Right atrium auricular region (tissue), 2 donors: ENCODE measurements at regions not wholly inside any gene's neighbourhood (a gene's known extent, or its start where the extent isn't known, plus 50 kb on each side); places are given as distances from the start of the nearest gene placed in this dataset.
"Not testable (repeated sequence)": the region's sequence is repeated elsewhere in the genome, so short reads cannot be mapped to it uniquely, and the experiment has no call there.

Experiments used
- DNase-seq: peaks from one replicate; pipeline ENCODE4 v3.0.0-alpha.2; 2019; ENCODE audit warnings: low spot score
- H3K27ac ChIP-seq, 2 donors: fragments of 200-600 bp; sonication (generic); 1 replicate in 1 of 2; 2 replicates in 1 of 2; pipeline ENCODE4 v1.5.1; 2016 to 2019
- H3K27me3 ChIP-seq, 2 donors: fragments of 200-600 bp; sonication (generic); one replicate each; pipeline versions ENCODE4 v1.5.1 to v1.6.0; 2017 to 2019
- H3K36me3 ChIP-seq: fragments of 200-600 bp; sonication (generic); one replicate; pipeline ENCODE4 v1.5.1; 2016
- H3K4me1 ChIP-seq, 2 donors: fragments of 200-600 bp; sonication (generic); one replicate each; pipeline versions ENCODE4 v1.5.1 to v1.6.0; 2017 to 2019
- H3K4me3 ChIP-seq, 2 donors: fragments of 200-600 bp; sonication (generic); 1 replicate in 1 of 2; 2 replicates in 1 of 2; pipeline ENCODE4 v1.5.1; 2017 to 2019; ENCODE audit warnings: mild to moderate bottlenecking in 1 of 2, moderate library complexity in 1 of 2
- H3K9me3 ChIP-seq, 2 donors: fragments of 200-600 bp; sonication (generic); one replicate each; pipeline ENCODE4 v1.5.1; 2019
- CTCF ChIP-seq, 2 donors: fragments of 200-600 bp; sonication (generic); IDR thresholded peaks; one replicate each; pipeline ENCODE4 v1.5.1; 2019; ENCODE audit warnings: antibody characterized with exemption in 2 of 2

GRCh38 chr9:129414993-129415941, 205.6 kb downstream of the C9orf50 start:
- Histone ChIP-seq H3K4me3 (no peak overlapping the region), H3K27me3 (no peaks in the 10 kb centered on the region), H3K27ac (peak overlapping the region; percentile 98 to 99), H3K4me1 (peaks cover 0 to 31% of the 10 kb centered on the region in 2 donors), H3K9me3 (no peaks in the 10 kb centered on the region), H3K36me3 (no peaks in the 10 kb centered on the region)
- no peak for TF ChIP-seq CTCF (IDR thresholded peaks at IDR 0.05)
- DNase-seq = no peak

GRCh38 chr9:129414377-129414992, 206.4 kb downstream of the C9orf50 start:
- H3K9me3 ChIP-seq = no peaks in the 10 kb centered on the region
- peak; percentile 70 for DNase-seq
- no peaks in the 10 kb centered on the region for H3K36me3 ChIP-seq
- H3K27me3 ChIP-seq = no peaks in the 10 kb centered on the region
- no peak for TF ChIP-seq CTCF (IDR thresholded peaks at IDR 0.05)
- peak overlapping the region; percentile 98 to 99 for H3K27ac ChIP-seq
- H3K4me3 ChIP-seq = peak overlapping the region; percentile 38 to 56
- peaks cover 0 to 31% of the 10 kb centered on the region in 2 donors for H3K4me1 ChIP-seq

GRCh38 chr9:129413537-129414376, 207.1 kb downstream of the C9orf50 start:
- Histone ChIP-seq H3K27ac (peak overlapping the region; percentile 98 to 99), H3K4me3 (peak overlapping the region; percentile 45 to 56), H3K9me3 (no peaks in the 10 kb centered on the region), H3K27me3 (no peaks in the 10 kb centered on the region), H3K4me1 (peaks cover 0 to 36% of the 10 kb centered on the region in 2 donors), H3K36me3 (no peaks in the 10 kb centered on the region)
- peak; percentile 98 for DNase-seq
- no peak for TF ChIP-seq CTCF (IDR thresholded peaks at IDR 0.05)

- H3K9me3 ChIP-seq = no peaks in the 10 kb centered on the region
- H3K4me3 ChIP-seq = peak overlapping the region; percentile 45 to 54
- no peaks in the 10 kb centered on the region for H3K36me3 ChIP-seq
- H3K27me3 ChIP-seq = no peaks in the 10 kb centered on the region
- peak; percentile 88 for DNase-seq
- TF ChIP-seq CTCF (IDR thresholded peaks at IDR 0.05) = no peak
- H3K4me1 ChIP-seq = peaks cover 0 to 36% of the 10 kb centered on the region in 2 donors
- H3K27ac ChIP-seq = peak overlapping the region; percentile 98 to 99
Measured at GRCh38 chr9:129412814-129413536, 207.9 kb downstream of the C9orf50 start.

- H3K36me3 ChIP-seq, H3K27me3 ChIP-seq, H3K4me3 ChIP-seq, H3K9me3 ChIP-seq, DNase-seq: not testable (repeated sequence)
- peak overlapping the region; percentile 98 to 99 for H3K27ac ChIP-seq
- H3K4me1 ChIP-seq = peaks cover 0 to 36% of the 10 kb centered on the region in 2 donors
Measured at GRCh38 chr9:129412176-129412813, 208.6 kb downstream of the C9orf50 start.
